K562 (cell line): ENCODE measurements at regions not wholly inside any gene's neighbourhood (a gene's known extent, or its start where the extent isn't known, plus 50 kb on each side); places are given as distances from the start of the nearest gene placed in this dataset.

Experiments
- ATF2 ChIP-seq: sonication (generic); formaldehyde crosslinking; IDR thresholded peaks from 2 replicates; pipeline ENCODE4 v1.8.1; 2022; ENCODE audit warnings: missing genetic modification reagents
- ATF4 ChIP-seq: fragments of 450-650 bp; formaldehyde crosslinking; IDR thresholded peaks from 2 replicates; pipeline ENCODE4 v1.4.0; 2022; ENCODE audit warnings: mild to moderate bottlenecking, moderate library complexity
- CREB3L1 ChIP-seq: fragments of 450-650 bp; IDR thresholded peaks from 2 replicates; pipeline ENCODE4 v1.6.1; 2014; ENCODE audit warnings: low read depth, mild to moderate bottlenecking, moderate library complexity, borderline replicate concordance
- CTCF ChIP-seq, 3 experiments: IDR thresholded peaks in 2 of 3; conservative IDR thresholded peaks in 1 of 3; 2 replicates each; pipeline ENCODE4 v1.5.1; 2011 to 2012; ENCODE audit warnings: low read length in 3 of 3, mild to moderate bottlenecking in 3 of 3, control low read depth in 2 of 3, improper control_type of control experiment in 1 of 3, inconsistent platforms in 1 of 3, low read depth in 1 of 3, mixed read lengths in 1 of 3, moderate library complexity in 1 of 3; ENCODE audit not compliant: insufficient read depth in 2 of 3
- EZH2 ChIP-seq: IDR thresholded peaks from 2 replicates; pipeline ENCODE4 v1.6.1; 2012; ENCODE audit warnings: low read depth, mild to moderate bottlenecking, inconsistent platforms, low read length, borderline replicate concordance
- HNRNPLL ChIP-seq: fragments of 200-400 bp; formaldehyde crosslinking; IDR thresholded peaks from 2 replicates; pipeline ENCODE4 v1.6.1; 2017; ENCODE audit warnings: low read length, low read depth, mild to moderate bottlenecking; ENCODE audit not compliant: poor library complexity, severe bottlenecking
- MYC ChIP-seq, 2 experiments: fragments of 250-450 bp in 1 of 2; sonication (Bioruptor Pico) in 1 of 2; IDR thresholded peaks; 2 replicates each; pipeline versions ENCODE4 v1.5.1 to v1.6.1; 2012 to 2021; ENCODE audit warnings: low read depth in 2 of 2, borderline replicate concordance in 1 of 2, improper control_type of control experiment in 1 of 2, low read length in 1 of 2, mild to moderate bottlenecking in 1 of 2, moderate library complexity in 1 of 2
- POLR2AphosphoS5 ChIP-seq: IDR thresholded peaks from 2 replicates; pipeline ENCODE4 v1.6.1; 2011; ENCODE audit warnings: mild to moderate bottlenecking, low read depth, low read length, moderate library complexity; ENCODE audit not compliant: control insufficient read depth, insufficient read depth
- TCF7L2 ChIP-seq: fragments of 150-350 bp; IDR thresholded peaks from 2 replicates; pipeline ENCODE4 v1.6.1; 2016; ENCODE audit warnings: low read depth, mild to moderate bottlenecking, low read length, moderate library complexity
- TEAD4 ChIP-seq, 2 experiments: sonication (generic) in 1 of 2; formaldehyde crosslinking in 1 of 2; IDR thresholded peaks; 2 replicates each; pipeline versions ENCODE4 v1.6.1 to v1.8.0; 2012 to 2022; ENCODE audit warnings: borderline replicate concordance in 1 of 2, inconsistent platforms in 1 of 2, low read length in 1 of 2, mild to moderate bottlenecking in 1 of 2, missing genetic modification reagents in 1 of 2
- TOE1 ChIP-seq, 2 experiments: fragments of 450-650 bp in 1 of 2; sonication (generic) in 1 of 2; formaldehyde crosslinking in 1 of 2; IDR thresholded peaks; 2 replicates each; pipeline versions ENCODE4 v1.7.1 to v1.8.0; 2016 to 2022; ENCODE audit warnings: borderline replicate concordance in 2 of 2, mild to moderate bottlenecking in 2 of 2, antibody characterized with exemption in 1 of 2, inconsistent platforms in 1 of 2, low read depth in 1 of 2, missing genetic modification reagents in 1 of 2, moderate library complexity in 1 of 2
- ZBTB43 ChIP-seq: sonication (generic); formaldehyde crosslinking; IDR thresholded peaks from 2 replicates; pipeline ENCODE4 v1.8.0; 2023; ENCODE audit warnings: mild to moderate bottlenecking, missing genetic modification reagents
- ZC3H4 ChIP-seq: sonication (generic); formaldehyde crosslinking; IDR thresholded peaks from 2 replicates; pipeline ENCODE4 v1.9.0; 2021; ENCODE audit warnings: missing genetic modification reagents, borderline replicate concordance
- ZNF766 ChIP-seq: fragments of 200-800 bp; sonication (Bioruptor generic); conservative IDR thresholded peaks from 2 replicates; pipeline ENCODE4 v1.6.1; 2016; ENCODE audit warnings: missing genetic modification characterization, missing compliant biosample characterization

- TF ChIP-seq TCF7L2 = no peak
- no peak for TF ChIP-seq CREB3L1
- TF ChIP-seq TEAD4 (IDR thresholded peaks at IDR 0.05; ENCODE audit: low read length) = no peak
- TF ChIP-seq TEAD4 (CRISPR knock-in tag; IDR thresholded peaks at IDR 0.05; ENCODE audit: borderline replicate concordance) = no peak
- no peak for TF ChIP-seq ATF4 (CRISPR knock-in tag)
- no peak for TF ChIP-seq CTCF (IDR thresholded peaks at IDR 0.05 in 2 of 3, conservative IDR thresholded peaks at IDR 0.05 in 1 of 3; ENCODE audit: insufficient read depth in 2 of 3, low read depth in 1 of 3, low read length in 3 of 3)
- TF ChIP-seq MYC (IDR thresholded peaks at IDR 0.05; ENCODE audit: low read depth, low read length) = no peak
- no peak for TF ChIP-seq MYC (CRISPR knock-in tag; IDR thresholded peaks at IDR 0.05; ENCODE audit: borderline replicate concordance, low read depth)
- no peak for TF ChIP-seq ZNF766 (CRISPR knock-in tag)
- no peak for TF ChIP-seq EZH2
- no peak for TF ChIP-seq ZBTB43 (CRISPR knock-in tag)
- TF ChIP-seq HNRNPLL = no peak
- no peak for TF ChIP-seq ATF2 (CRISPR knock-in tag)
- TF ChIP-seq ZC3H4 (CRISPR knock-in tag) = no peak
- no peak for TF ChIP-seq TOE1 (IDR thresholded peaks at IDR 0.05; ENCODE audit: borderline replicate concordance)
- no peak for TF ChIP-seq TOE1 (CRISPR knock-in tag; IDR thresholded peaks at IDR 0.05; ENCODE audit: borderline replicate concordance, low read depth)
- no peak for TF ChIP-seq POLR2AphosphoS5
Measured at GRCh38 chr21:16081304-16081703, 351.5 kb downstream of the USP25 start.
